Natural killer cell (primary cell): ENCODE measurements at regions not wholly inside any gene's neighbourhood (a gene's known extent, or its start where the extent isn't known, plus 50 kb on each side); places are given as distances from the start of the nearest gene placed in this dataset.

ENCODE experiments used
- ATAC-seq, 3 donors: fragments of 150-1000 bp in 2 of 3; fragments of 200-7000 bp in 1 of 3; cut with Tn5 transposase; 1 replicate in 1 of 3; 2 replicates in 2 of 3; pipeline ENCODE4 v1.10.0; 2021; ENCODE audit warnings: mild to moderate bottlenecking in 2 of 3, moderate library complexity in 2 of 3
- DNase-seq, 2 donors: peaks; one replicate each; pipeline versions ENCODE4 v3.0.0 to v3.0.0-alpha.2; 2013 to 2021; ENCODE audit warnings: mixed read lengths in 1 of 2
- H3K27ac ChIP-seq: one replicate; pipeline ENCODE4 v1.5.1; 2013; ENCODE audit warnings: mild to moderate bottlenecking, low read length
- H3K27me3 ChIP-seq: one replicate; pipeline ENCODE4 v1.6.1; 2013; ENCODE audit warnings: low read length; ENCODE audit not compliant: control insufficient read depth, insufficient read depth
- H3K36me3 ChIP-seq: one replicate; pipeline ENCODE4 v1.6.1; 2013; ENCODE audit warnings: low read length; ENCODE audit not compliant: control insufficient read depth, insufficient read depth
- H3K4me1 ChIP-seq: one replicate; pipeline ENCODE4 v1.6.1; 2013; ENCODE audit warnings: low read length; ENCODE audit not compliant: control insufficient read depth, insufficient read depth
- H3K4me3 ChIP-seq: one replicate; pipeline ENCODE4 v1.5.1; 2013; ENCODE audit warnings: low read length
- H3K9me3 ChIP-seq: one replicate; pipeline ENCODE4 v1.6.1; 2013; ENCODE audit warnings: low read length; ENCODE audit not compliant: control insufficient read depth, insufficient read depth
- H3K27ac Mint-ChIP-seq, 2 donors: one replicate each; pipeline ENCODE4 v1.8.0; 2022; ENCODE audit warnings: mild to moderate bottlenecking in 2 of 2, mixed read lengths in 2 of 2, moderate library complexity in 1 of 2
- H3K27me3 Mint-ChIP-seq, 2 donors: one replicate each; pipeline ENCODE4 v1.8.0; 2022; ENCODE audit warnings: low read depth in 2 of 2, mixed read lengths in 2 of 2
- H3K36me3 Mint-ChIP-seq: one replicate; pipeline ENCODE4 v1.8.0; 2022; ENCODE audit warnings: mixed read lengths
- H3K4me1 Mint-ChIP-seq, 2 donors: one replicate each; pipeline ENCODE4 v1.8.0; 2022; ENCODE audit warnings: mixed read lengths in 2 of 2
- H3K4me3 Mint-ChIP-seq: one replicate; pipeline ENCODE4 v1.8.0; 2022; ENCODE audit warnings: mild to moderate bottlenecking, moderate library complexity, mixed read lengths
- H3K9me3 Mint-ChIP-seq, 2 donors: one replicate each; pipeline ENCODE4 v1.8.0; 2022; ENCODE audit warnings: mixed read lengths in 2 of 2
- CTCF ChIP-seq: fragments of 200-600 bp; IDR thresholded peaks from one replicate; pipeline ENCODE4 v1.8.0; 2022; ENCODE audit warnings: antibody characterized with exemption
- WGBS: methylation state at CpG from one replicate; pipeline ENCODE4 v1.1.7; 2013; ENCODE audit warnings: missing lambda C conversion rate; ENCODE audit not compliant: insufficient coverage; 5-methylcytosine and 5-hydroxymethylcytosine counted together
- intact Hi-C: fragments of 100-400 bp; cut with micrococcal nuclease; formaldehyde crosslinking; loops from one replicate; pipeline ENCODE4 v1.14.2; 2022

- over 99% methylated on average over 3 of the region's 3 CpGs for WGBS
These were observed 75.5 kb upstream of the ATP5PO start for GRCh38 chr21:33991133-33991532.

GRCh38 chr21:33989440-33989839 lies 73.8 kb upstream of the ATP5PO start:
- Histone ChIP-seq H3K4me3 (no peak overlapping the region), H3K9me3 (no peaks in the 10 kb centered on the region), H3K27me3 (no peaks in the 10 kb centered on the region), H3K36me3 (no peaks in the 10 kb centered on the region), H3K27ac (no peak overlapping the region), H3K4me1 (peaks cover 22% of the 10 kb centered on the region)
- no peak overlapping the region for H3K27ac Mint-ChIP-seq
- peaks cover 0 to 4% of the 10 kb centered on the region in 2 donors for H3K27me3 Mint-ChIP-seq
- no peak for TF ChIP-seq CTCF
- ATAC-seq, result no peak
- intact Hi-C loops, result no loop called here
- no peaks in the 10 kb centered on the region for H3K36me3 Mint-ChIP-seq
- peaks cover 32 to 62% of the 10 kb centered on the region in 2 donors for H3K4me1 Mint-ChIP-seq
- no peak for DNase-seq
- no peak overlapping the region for H3K4me3 Mint-ChIP-seq
- H3K9me3 Mint-ChIP-seq, result peaks cover 0 to 5% of the 10 kb centered on the region in 2 donors
- WGBS, result 100% methylated on average over 2 of the region's 2 CpGs

More at GRCh38 chr21:33991133-33991532, 75.5 kb upstream of the ATP5PO start:
- H3K27me3 ChIP-seq, result no peaks in the 10 kb centered on the region
- ATAC-seq (no peak), DNase-seq (no peak)
- intact Hi-C loops, result no loop called here
- no peaks in the 10 kb centered on the region for H3K36me3 ChIP-seq
- Mint-ChIP-seq H3K4me3 (no peak overlapping the region), H3K36me3 (peaks cover under 1% of the 10 kb centered on the region), H3K27ac (no peak overlapping the region), H3K9me3 (no peaks in the 10 kb centered on the region), H3K27me3 (no peaks in the 10 kb centered on the region), H3K4me1 (peaks cover 27 to 46% of the 10 kb centered on the region in 2 donors)
- H3K4me1 ChIP-seq, result peaks cover 12% of the 10 kb centered on the region
- no peak overlapping the region for H3K4me3 ChIP-seq
- no peak overlapping the region for H3K27ac ChIP-seq
- H3K9me3 ChIP-seq, result no peaks in the 10 kb centered on the region
- no peak for TF ChIP-seq CTCF

GRCh38 chr21:33988237-33989017 lies 72.8 kb upstream of the ATP5PO start:
- intact Hi-C loops, result no loop called here
- Histone ChIP-seq H3K4me3 (no peak overlapping the region), H3K36me3 (no peaks in the 10 kb centered on the region), H3K27me3 (no peaks in the 10 kb centered on the region), H3K4me1 (peaks cover 16% of the 10 kb centered on the region), H3K27ac (no peak overlapping the region), H3K9me3 (no peaks in the 10 kb centered on the region)
- peaks cover 0 to 5% of the 10 kb centered on the region in 2 donors for H3K9me3 Mint-ChIP-seq
- no peak overlapping the region for H3K4me3 Mint-ChIP-seq
- peaks cover 0 to 4% of the 10 kb centered on the region in 2 donors for H3K27me3 Mint-ChIP-seq
- H3K27ac Mint-ChIP-seq, result no peak overlapping the region
- WGBS, result 91% methylated on average over 10 of the region's 10 CpGs
- no peak for DNase-seq
- no peak for TF ChIP-seq CTCF
- H3K36me3 Mint-ChIP-seq, result no peaks in the 10 kb centered on the region
- peaks cover 28 to 57% of the 10 kb centered on the region in 2 donors for H3K4me1 Mint-ChIP-seq
- no peak for ATAC-seq

- Histone ChIP-seq H3K36me3 (no peaks in the 10 kb centered on the region), H3K4me3 (no peak overlapping the region), H3K4me1 (peaks cover 10% of the 10 kb centered on the region), H3K9me3 (no peaks in the 10 kb centered on the region), H3K27me3 (no peaks in the 10 kb centered on the region), H3K27ac (no peak overlapping the region)
- peaks cover 0 to 5% of the 10 kb centered on the region in 2 donors for H3K9me3 Mint-ChIP-seq
- intact Hi-C loops, result no loop called here
- peaks cover 27 to 57% of the 10 kb centered on the region in 2 donors for H3K4me1 Mint-ChIP-seq
- no peaks in the 10 kb centered on the region for H3K36me3 Mint-ChIP-seq
- H3K4me3 Mint-ChIP-seq, result no peak overlapping the region
- 95% methylated on average over 5 of the region's 5 CpGs for WGBS
- ATAC-seq (no peak), DNase-seq (no peak)
- H3K27ac Mint-ChIP-seq, result no peak overlapping the region
- peaks cover 0 to 4% of the 10 kb centered on the region in 2 donors for H3K27me3 Mint-ChIP-seq
- TF ChIP-seq CTCF, result no peak
These were observed 71.9 kb upstream of the ATP5PO start for GRCh38 chr21:33987461-33987860.
